ENCODE measurements at regions not wholly inside any gene's neighbourhood (a gene's known extent, or its start where the extent isn't known, plus 50 kb on each side); places are given as distances from the start of the nearest gene placed in this dataset.
"Not testable (repeated sequence)": the region's sequence is repeated elsewhere in the genome, so short reads cannot be mapped to it uniquely, and the experiment has no call there.

GRCh38 chr14:89743828-89744227, 210.7 kb downstream of the EFCAB11 start:
- DNase-seq = no peak

- no peak for DNase-seq
Observed at GRCh38 chr14:89740241-89740640, 214.3 kb downstream of the EFCAB11 start.

- DNase-seq = no peak
Observed at GRCh38 chr14:89736881-89737280, 217.6 kb downstream of the EFCAB11 start.

- DNase-seq = no peak
Observed at GRCh38 chr14:89731396-89731933, 223.1 kb downstream of the EFCAB11 start.

GRCh38 chr14:89730687-89731086, 223.8 kb downstream of the EFCAB11 start:
- DNase-seq = no peak

- no peak for DNase-seq
Observed at GRCh38 chr14:89728964-89729363, 225.6 kb downstream of the EFCAB11 start.

- DNase-seq = not testable (repeated sequence)
Observed at GRCh38 chr14:89726226-89726625, 228.3 kb downstream of the EFCAB11 start.

GRCh38 chr14:89724628-89724960, 229.9 kb downstream of the EFCAB11 start:
- DNase-seq = peak; percentile 52

GRCh38 chr14:89723930-89724627, 230.5 kb downstream of the EFCAB11 start:
- peak; percentile 59 for DNase-seq

GRCh38 chr14:89721956-89722355, 232.6 kb downstream of the EFCAB11 start:
- DNase-seq = no peak

GRCh38 chr14:89720741-89721729, 233.5 kb downstream of the EFCAB11 start:
- no peak for DNase-seq

- no peak for DNase-seq
Observed at GRCh38 chr14:89720076-89720687, 234.3 kb downstream of the EFCAB11 start.

GRCh38 chr14:89719366-89720075, 235.0 kb downstream of the EFCAB11 start:
- no peak for DNase-seq

- no peak for DNase-seq
Observed at GRCh38 chr14:89708982-89709625, 245.4 kb downstream of the EFCAB11 start.

- no peak for DNase-seq
Observed at GRCh38 chr14:89707086-89707485, 247.4 kb downstream of the EFCAB11 start.

GRCh38 chr14:89702876-89703200, 251.7 kb downstream of the EFCAB11 start:
- no peak for DNase-seq

GRCh38 chr14:89702073-89702875, 252.3 kb downstream of the EFCAB11 start:
- peak; percentile 89 for DNase-seq

GRCh38 chr14:89701211-89702043, 253.1 kb downstream of the EFCAB11 start:
- DNase-seq = peak; percentile 92

- DNase-seq = no peak
Observed at GRCh38 chr14:89700801-89701200, 253.7 kb downstream of the EFCAB11 start.

- no peak for DNase-seq
Observed at GRCh38 chr14:89699071-89699470, 255.5 kb downstream of the EFCAB11 start.

All from right forelimb (tissue), 1 donor.